ENCODE measurements at regions not wholly inside any gene's neighbourhood (a gene's known extent, or its start where the extent isn't known, plus 50 kb on each side); places are given as distances from the start of the nearest gene placed in this dataset.

- no peak overlapping the region for H3K27ac Mint-ChIP-seq
- H3K27me3 Mint-ChIP-seq: no peaks in the 10 kb centered on the region
- no peaks in the 10 kb centered on the region for H3K4me1 Mint-ChIP-seq (ENCODE audit: low read depth in 2 of 2)
- ATAC-seq (replicated peaks): no peak
- DNase-seq: no peak
- peaks cover 5 to 14% of the 10 kb centered on the region in 2 donors for H3K9me3 Mint-ChIP-seq
- no peak overlapping the region for H3K4me3 Mint-ChIP-seq
- H3K36me3 Mint-ChIP-seq (ENCODE audit: insufficient read depth): no peaks in the 10 kb centered on the region
These were observed 482.2 kb upstream of the PDZRN3 start for GRCh38 chr3:74106925-74107324.

GRCh38 chr3:74091204-74091603, 466.5 kb upstream of the PDZRN3 start:
- no peaks in the 10 kb centered on the region for H3K4me1 Mint-ChIP-seq (ENCODE audit: low read depth in 2 of 2)
- no peaks in the 10 kb centered on the region for H3K27me3 Mint-ChIP-seq

GRCh38 chr3:74089814-74090213, 465.1 kb upstream of the PDZRN3 start:
- DNase-seq (no peak), ATAC-seq (replicated peaks) (no peak)
- no peaks in the 10 kb centered on the region for H3K4me1 Mint-ChIP-seq (ENCODE audit: low read depth in 2 of 2)
- H3K36me3 Mint-ChIP-seq (ENCODE audit: insufficient read depth): no peaks in the 10 kb centered on the region
- no peak overlapping the region for H3K27ac Mint-ChIP-seq
- no peak overlapping the region for H3K4me3 Mint-ChIP-seq
- H3K27me3 Mint-ChIP-seq: no peaks in the 10 kb centered on the region
- peaks cover 17 to 18% of the 10 kb centered on the region in 2 donors for H3K9me3 Mint-ChIP-seq

More at GRCh38 chr3:74091204-74091603, 466.5 kb upstream of the PDZRN3 start:
- no peak for DNase-seq
- H3K9me3 Mint-ChIP-seq: peaks cover 17% of the 10 kb centered on the region in 2 donors
- H3K4me3 Mint-ChIP-seq: no peak overlapping the region
- no peak for ATAC-seq (replicated peaks)
- no peaks in the 10 kb centered on the region for H3K36me3 Mint-ChIP-seq (ENCODE audit: insufficient read depth)
- no peak overlapping the region for H3K27ac Mint-ChIP-seq

- no peak overlapping the region for H3K27ac Mint-ChIP-seq
- no peaks in the 10 kb centered on the region for H3K4me1 Mint-ChIP-seq (ENCODE audit: low read depth in 2 of 2)
- ATAC-seq (replicated peaks) (no peak), DNase-seq (no peak)
- no peak overlapping the region for H3K4me3 Mint-ChIP-seq
- peaks cover 3 to 6% of the 10 kb centered on the region in 2 donors for H3K9me3 Mint-ChIP-seq
- no peaks in the 10 kb centered on the region for H3K36me3 Mint-ChIP-seq (ENCODE audit: insufficient read depth)
- H3K27me3 Mint-ChIP-seq: no peaks in the 10 kb centered on the region
These were observed 455.3 kb upstream of the PDZRN3 start for GRCh38 chr3:74080056-74080461.

- Mint-ChIP-seq H3K27ac (no peak overlapping the region), H3K4me1 (ENCODE audit: low read depth in 2 of 2) (no peaks in the 10 kb centered on the region), H3K9me3 (peaks cover 5 to 8% of the 10 kb centered on the region in 2 donors), H3K36me3 (ENCODE audit: insufficient read depth) (no peaks in the 10 kb centered on the region), H3K27me3 (no peaks in the 10 kb centered on the region), H3K4me3 (no peak overlapping the region)
- ATAC-seq (replicated peaks): no peak
- DNase-seq: no peak
These were observed 450.5 kb upstream of the PDZRN3 start for GRCh38 chr3:74075241-74075640.

GRCh38 chr3:74074700-74075099, 450.0 kb upstream of the PDZRN3 start:
- peaks cover 5 to 8% of the 10 kb centered on the region in 2 donors for H3K9me3 Mint-ChIP-seq
- no peaks in the 10 kb centered on the region for H3K4me1 Mint-ChIP-seq (ENCODE audit: low read depth in 2 of 2)
- H3K27ac Mint-ChIP-seq: no peak overlapping the region
- no peak for DNase-seq
- H3K36me3 Mint-ChIP-seq (ENCODE audit: insufficient read depth): no peaks in the 10 kb centered on the region
- no peaks in the 10 kb centered on the region for H3K27me3 Mint-ChIP-seq
- no peak for ATAC-seq (replicated peaks)
- H3K4me3 Mint-ChIP-seq: no peak overlapping the region

GRCh38 chr3:74067296-74067695, 442.6 kb upstream of the PDZRN3 start:
- H3K36me3 Mint-ChIP-seq (ENCODE audit: insufficient read depth): no peaks in the 10 kb centered on the region
- H3K4me1 Mint-ChIP-seq (ENCODE audit: low read depth in 2 of 2): no peaks in the 10 kb centered on the region
- peaks cover 10 to 13% of the 10 kb centered on the region in 2 donors for H3K9me3 Mint-ChIP-seq
- no peaks in the 10 kb centered on the region for H3K27me3 Mint-ChIP-seq
- ATAC-seq (replicated peaks) (no peak), DNase-seq (no peak)
- no peak overlapping the region for H3K4me3 Mint-ChIP-seq
- H3K27ac Mint-ChIP-seq: no peak overlapping the region

- Mint-ChIP-seq H3K4me3 (no peak overlapping the region), H3K4me1 (ENCODE audit: low read depth in 2 of 2) (no peaks in the 10 kb centered on the region), H3K27ac (no peak overlapping the region), H3K9me3 (peaks cover 12 to 14% of the 10 kb centered on the region in 2 donors), H3K36me3 (ENCODE audit: insufficient read depth) (no peaks in the 10 kb centered on the region), H3K27me3 (no peaks in the 10 kb centered on the region)
- ATAC-seq (replicated peaks): no peak
- no peak for DNase-seq
These were observed 441.7 kb upstream of the PDZRN3 start for GRCh38 chr3:74066456-74066855.

- no peaks in the 10 kb centered on the region for H3K27me3 Mint-ChIP-seq
- H3K4me1 Mint-ChIP-seq (ENCODE audit: low read depth in 2 of 2): no peaks in the 10 kb centered on the region
- H3K36me3 Mint-ChIP-seq (ENCODE audit: insufficient read depth): no peaks in the 10 kb centered on the region
- no peak overlapping the region for H3K27ac Mint-ChIP-seq
- DNase-seq (no peak), ATAC-seq (replicated peaks) (no peak)
- H3K4me3 Mint-ChIP-seq: no peak overlapping the region
- H3K9me3 Mint-ChIP-seq: peaks cover 15 to 17% of the 10 kb centered on the region in 2 donors
These were observed 435.3 kb upstream of the PDZRN3 start for GRCh38 chr3:74059923-74060600.

GRCh38 chr3:74059301-74059922, 434.7 kb upstream of the PDZRN3 start:
- Mint-ChIP-seq H3K4me1 (ENCODE audit: low read depth in 2 of 2) (no peaks in the 10 kb centered on the region), H3K36me3 (ENCODE audit: insufficient read depth) (no peaks in the 10 kb centered on the region)
- ATAC-seq (replicated peaks): no peak

GRCh38 chr3:74057169-74057568, 432.4 kb upstream of the PDZRN3 start:
- no peaks in the 10 kb centered on the region for H3K36me3 Mint-ChIP-seq (ENCODE audit: insufficient read depth)
- no peak overlapping the region for H3K4me3 Mint-ChIP-seq
- H3K27ac Mint-ChIP-seq: no peak overlapping the region
- DNase-seq (no peak), ATAC-seq (replicated peaks) (no peak)
- peaks cover 10 to 17% of the 10 kb centered on the region in 2 donors for H3K9me3 Mint-ChIP-seq
- H3K27me3 Mint-ChIP-seq: no peaks in the 10 kb centered on the region
- no peaks in the 10 kb centered on the region for H3K4me1 Mint-ChIP-seq (ENCODE audit: low read depth in 2 of 2)

More at GRCh38 chr3:74059301-74059922, 434.7 kb upstream of the PDZRN3 start:
- DNase-seq: no peak
- Mint-ChIP-seq H3K9me3 (peaks cover 15 to 20% of the 10 kb centered on the region in 2 donors), H3K27ac (no peak overlapping the region), H3K4me3 (no peak overlapping the region), H3K27me3 (no peaks in the 10 kb centered on the region)

GRCh38 chr3:74055061-74055460, 430.3 kb upstream of the PDZRN3 start:
- Mint-ChIP-seq H3K27ac (no peak overlapping the region), H3K4me1 (ENCODE audit: low read depth in 2 of 2) (no peaks in the 10 kb centered on the region), H3K27me3 (no peaks in the 10 kb centered on the region), H3K4me3 (no peak overlapping the region), H3K9me3 (peaks cover 10% of the 10 kb centered on the region in 2 donors), H3K36me3 (ENCODE audit: insufficient read depth) (no peaks in the 10 kb centered on the region)
- no peak for ATAC-seq (replicated peaks)
- no peak for DNase-seq

GRCh38 chr3:74054566-74054965, 429.8 kb upstream of the PDZRN3 start:
- Mint-ChIP-seq H3K36me3 (ENCODE audit: insufficient read depth) (no peaks in the 10 kb centered on the region), H3K27ac (no peak overlapping the region), H3K27me3 (no peaks in the 10 kb centered on the region), H3K4me3 (no peak overlapping the region), H3K4me1 (ENCODE audit: low read depth in 2 of 2) (no peaks in the 10 kb centered on the region), H3K9me3 (peaks cover 6 to 7% of the 10 kb centered on the region in 2 donors)
- no peak for DNase-seq
- ATAC-seq (replicated peaks): no peak

GRCh38 chr3:74053970-74054516, 429.3 kb upstream of the PDZRN3 start:
- ATAC-seq (replicated peaks): no peak
- H3K4me3 Mint-ChIP-seq: no peak overlapping the region
- no peak overlapping the region for H3K27ac Mint-ChIP-seq
- no peaks in the 10 kb centered on the region for H3K4me1 Mint-ChIP-seq (ENCODE audit: low read depth in 2 of 2)
- DNase-seq: no peak
- no peaks in the 10 kb centered on the region for H3K36me3 Mint-ChIP-seq (ENCODE audit: insufficient read depth)
- no peaks in the 10 kb centered on the region for H3K27me3 Mint-ChIP-seq
- peaks cover under 1 to 3% of the 10 kb centered on the region in 2 donors for H3K9me3 Mint-ChIP-seq

Data from effector memory CD8-positive, alpha-beta T cell (primary cell).